H9 (cell line): ENCODE measurements at regions not wholly inside any gene's neighbourhood (a gene's known extent, or its start where the extent isn't known, plus 50 kb on each side); places are given as distances from the start of the nearest gene placed in this dataset.

ENCODE experiments used
- DNase-seq: peaks from one replicate; pipeline ENCODE4 v3.0.0-alpha.2; 2017
- H2AFZ ChIP-seq: one replicate; pipeline ENCODE4 v1.6.1; 2013; ENCODE audit warnings: mild to moderate bottlenecking, low read length, control low read depth, moderate library complexity
- H2AK5ac ChIP-seq: 2 replicates; pipeline ENCODE4 v1.6.1; 2013; ENCODE audit warnings: low read length, control low read depth, mixed read lengths; ENCODE audit not compliant: insufficient read length
- H2BK120ac ChIP-seq: one replicate; pipeline ENCODE4 v1.6.1; 2013; ENCODE audit warnings: low read depth, mild to moderate bottlenecking, low read length, control low read depth, inconsistent platforms; ENCODE audit not compliant: poor library complexity, severe bottlenecking
- H2BK12ac ChIP-seq: 2 replicates; pipeline ENCODE4 v1.6.1; 2013; ENCODE audit warnings: low read length, control low read depth, mixed read lengths, low read depth; ENCODE audit not compliant: insufficient read length
- H2BK15ac ChIP-seq: 2 replicates; pipeline ENCODE4 v1.6.1; 2013; ENCODE audit warnings: low read depth, low read length, control low read depth
- H2BK20ac ChIP-seq: one replicate; pipeline ENCODE4 v1.6.1; 2013; ENCODE audit warnings: low read depth, mild to moderate bottlenecking, low read length, control low read depth, inconsistent platforms; ENCODE audit not compliant: poor library complexity, severe bottlenecking
- H2BK5ac ChIP-seq: 2 replicates; pipeline ENCODE4 v1.6.1; 2013; ENCODE audit warnings: low read length, control low read depth, mixed read lengths; ENCODE audit not compliant: insufficient read length
- H3K14ac ChIP-seq: 2 replicates; pipeline ENCODE4 v1.6.1; 2013; ENCODE audit warnings: low read length, control low read depth; ENCODE audit not compliant: insufficient read depth
- H3K18ac ChIP-seq: 2 replicates; pipeline ENCODE4 v1.6.1; 2013; ENCODE audit warnings: low read depth, mild to moderate bottlenecking, mixed read lengths, low read length, control low read depth; ENCODE audit not compliant: insufficient read length
- H3K23ac ChIP-seq: 2 replicates; pipeline ENCODE4 v1.6.1; 2013; ENCODE audit warnings: low read length, control low read depth, mixed read lengths, low read depth; ENCODE audit not compliant: insufficient read length
- H3K23me2 ChIP-seq: 2 replicates; pipeline ENCODE4 v1.6.1; 2013; ENCODE audit warnings: low read depth, mild to moderate bottlenecking, mixed read lengths, low read length, control low read depth; ENCODE audit not compliant: insufficient read length, poor library complexity, severe bottlenecking
- H3K27ac ChIP-seq: 2 replicates; pipeline ENCODE4 v1.5.1; 2013; ENCODE audit warnings: low read length, control low read depth, mixed read lengths, low read depth; ENCODE audit not compliant: insufficient read length
- H3K27me3 ChIP-seq: 2 replicates; pipeline ENCODE4 v1.6.1; 2013; ENCODE audit warnings: low read length, control low read depth, inconsistent platforms; ENCODE audit not compliant: insufficient read depth
- H3K4ac ChIP-seq: 2 replicates; pipeline ENCODE4 v1.6.1; 2013; ENCODE audit warnings: low read depth, mild to moderate bottlenecking, control low read depth, inconsistent platforms, low read length, moderate library complexity
- H3K4me1 ChIP-seq: 2 replicates; pipeline ENCODE4 v1.6.1; 2013; ENCODE audit warnings: low read length, control low read depth, inconsistent platforms; ENCODE audit not compliant: insufficient read depth
- H3K4me2 ChIP-seq: 2 replicates; pipeline ENCODE4 v1.6.1; 2013; ENCODE audit warnings: low read length, control low read depth, mixed read lengths; ENCODE audit not compliant: insufficient read length, insufficient read depth
- H3K56ac ChIP-seq: 2 replicates; pipeline ENCODE4 v1.6.1; 2013; ENCODE audit warnings: low read depth, mild to moderate bottlenecking, mixed read lengths, low read length, control low read depth; ENCODE audit not compliant: insufficient read length
- H3K79me1 ChIP-seq: 2 replicates; pipeline ENCODE4 v1.6.1; 2013; ENCODE audit warnings: low read depth, mild to moderate bottlenecking, moderate library complexity, low read length, control low read depth, inconsistent platforms; ENCODE audit not compliant: insufficient read depth, poor library complexity, severe bottlenecking
- H3K79me2 ChIP-seq: 2 replicates; pipeline ENCODE4 v1.6.1; 2013; ENCODE audit warnings: low read length, control low read depth, inconsistent platforms; ENCODE audit not compliant: insufficient read depth
- H3K9ac ChIP-seq: 2 replicates; pipeline ENCODE4 v1.6.1; 2013; ENCODE audit warnings: low read length, control low read depth, mixed read lengths; ENCODE audit not compliant: insufficient read length; ENCODE audit errors: extremely low read depth
- H3K9me3 ChIP-seq: one replicate; pipeline ENCODE4 v1.6.1; 2013; ENCODE audit warnings: low read depth, low read length, inconsistent platforms; ENCODE audit not compliant: control insufficient read depth
- H3T11ph ChIP-seq: one replicate; pipeline ENCODE4 v1.6.1; 2013; ENCODE audit warnings: mild to moderate bottlenecking, low read length, control low read depth, inconsistent platforms
- H4K20me1 ChIP-seq: one replicate; pipeline ENCODE4 v1.6.1; 2013; ENCODE audit not compliant: control insufficient read depth, insufficient read length, insufficient read depth
- H4K5ac ChIP-seq: 2 replicates; pipeline ENCODE4 v1.6.1; 2013; ENCODE audit warnings: low read depth, mild to moderate bottlenecking, mixed read lengths, low read length, control low read depth; ENCODE audit not compliant: insufficient read length
- H4K8ac ChIP-seq: replicated peaks from 2 replicates; pipeline ENCODE4 v1.6.1; 2013; ENCODE audit warnings: low read length, control low read depth, mixed read lengths, low read depth; ENCODE audit not compliant: insufficient read length
- H4K91ac ChIP-seq: 2 replicates; pipeline ENCODE4 v1.6.1; 2013; ENCODE audit warnings: low read depth, mild to moderate bottlenecking, moderate library complexity, mixed read lengths, low read length, control low read depth; ENCODE audit not compliant: insufficient read length
- H3K27ac Mint-ChIP-seq, 3 experiments: 2 replicates in 2 of 3; 3 replicates in 1 of 3; pipeline ENCODE4 v1.8.0; 2020 to 2021; ENCODE audit warnings: mixed read lengths in 3 of 3, mild to moderate bottlenecking in 1 of 3, moderate library complexity in 1 of 3
- H3K27me3 Mint-ChIP-seq: 2 replicates; pipeline ENCODE4 v1.8.0; 2021; ENCODE audit warnings: low read depth, mild to moderate bottlenecking, moderate library complexity, mixed read lengths
- H3K36me3 Mint-ChIP-seq, 3 experiments: 2 replicates in 2 of 3; 3 replicates in 1 of 3; pipeline ENCODE4 v1.8.0; 2020 to 2021; ENCODE audit warnings: low read depth in 3 of 3, mixed read lengths in 3 of 3; ENCODE audit not compliant: insufficient read depth in 1 of 3
- H3K4me1 Mint-ChIP-seq, 2 experiments: 2 replicates each; pipeline ENCODE4 v1.8.0; 2020; ENCODE audit warnings: mixed read lengths in 2 of 2
- H3K4me3 Mint-ChIP-seq, 2 experiments: 2 replicates in 1 of 2; 3 replicates in 1 of 2; pipeline ENCODE4 v1.8.0; 2020 to 2021; ENCODE audit warnings: mild to moderate bottlenecking in 2 of 2, mixed read lengths in 2 of 2, moderate library complexity in 1 of 2
- H3K9me3 Mint-ChIP-seq, 2 experiments: 2 replicates in 1 of 2; 3 replicates in 1 of 2; pipeline ENCODE4 v1.8.0; 2020; ENCODE audit warnings: mild to moderate bottlenecking in 2 of 2, mixed read lengths in 2 of 2, moderate library complexity in 1 of 2
- WGBS: extraction: QIAGEN DNeasy Blood & Tissue Kit; methylation state at CpG from one replicate; pipeline ENCODE4 v1.1.7; 2013; ENCODE audit warnings: missing lambda C conversion rate, low lambda C conversion rate, mixed read lengths; ENCODE audit not compliant: insufficient read length; ENCODE audit errors: extremely low coverage; 5-methylcytosine and 5-hydroxymethylcytosine counted together
- TF ChIP-seq, protein P1 (sequence below): fragments of 200-600 bp; sonication (generic); conservative IDR thresholded peaks from 3 replicates; pipeline ENCODE4 v1.8.0; 2021; ENCODE audit warnings: antibody characterized with exemption, mild to moderate bottlenecking

DNA sequence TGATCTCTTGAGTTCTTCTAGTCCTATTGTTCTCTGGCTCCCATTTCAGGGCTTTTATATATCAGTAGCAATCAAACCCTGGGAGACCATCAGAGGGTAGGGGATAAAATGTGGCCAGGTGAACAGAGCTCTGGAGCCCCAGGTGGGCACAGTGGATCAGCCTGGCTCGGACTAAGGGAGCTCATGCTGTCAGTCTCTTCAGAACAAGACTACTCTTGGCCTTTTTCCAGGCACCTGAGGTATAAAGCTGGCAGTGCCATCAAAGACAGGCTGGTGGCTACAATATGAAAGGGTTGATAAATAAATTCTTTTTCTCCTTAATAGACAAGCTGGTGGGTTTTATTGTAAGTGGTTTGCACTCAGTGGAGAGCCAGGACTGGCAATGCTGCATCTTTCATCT is 160.0 kb upstream of the CCL2 start:
- peaks cover 13 to 17% of the 10 kb centered on the region in 2 experiments for H3K4me1 Mint-ChIP-seq

More for the DNA sequence above, 160.0 kb upstream of the CCL2 start:
- no peak overlapping the region for H3K27ac Mint-ChIP-seq
- H3K18ac ChIP-seq = no peak overlapping the region
- no peaks in the 10 kb centered on the region for H3K79me2 ChIP-seq
- no peak overlapping the region for H3K23ac ChIP-seq
- H4K20me1 ChIP-seq = no peaks in the 10 kb centered on the region
- no peak overlapping the region for H4K91ac ChIP-seq
- no peaks in the 10 kb centered on the region; the same call in 1 of the 2 replicates for H3K27me3 Mint-ChIP-seq
- no peak overlapping the region for H3K4me2 ChIP-seq
- no peak overlapping the region for H2AFZ ChIP-seq
- DNase-seq = no peak
- no peak overlapping the region for H3T11ph ChIP-seq
- no peaks in the 10 kb centered on the region for H3K9me3 ChIP-seq
- no peak overlapping the region for H3K27ac ChIP-seq
- H4K8ac ChIP-seq = no peak overlapping the region
- H3K27me3 ChIP-seq = no peaks in the 10 kb centered on the region
- H3K36me3 Mint-ChIP-seq = no peaks in the 10 kb centered on the region
- no peak overlapping the region for H3K4me3 Mint-ChIP-seq
- H3K23me2 ChIP-seq = no peaks in the 10 kb centered on the region
- WGBS = no CpG with 5 or more reads among the region's 1 CpG
- no peak overlapping the region for H3K56ac ChIP-seq
- H3K4ac ChIP-seq = no peak overlapping the region
- no peak overlapping the region for H4K5ac ChIP-seq
- no peak overlapping the region for H2BK15ac ChIP-seq
- no peak overlapping the region for H2AK5ac ChIP-seq
- no peaks in the 10 kb centered on the region; a peak in 2 of 5 replicates for H3K9me3 Mint-ChIP-seq
- H3K79me1 ChIP-seq = no peaks in the 10 kb centered on the region
- H2BK20ac ChIP-seq = no peak overlapping the region
- no peak overlapping the region for H2BK5ac ChIP-seq
- H3K4me1 ChIP-seq = 0 out of 2 replicates have a peak, but pooled peaks cover 4% of the 10 kb centered on the region
- H3K9ac ChIP-seq = no peak overlapping the region
- H2BK12ac ChIP-seq = no peak overlapping the region
- H2BK120ac ChIP-seq = no peak overlapping the region
- TF ChIP-seq, protein P1, sequence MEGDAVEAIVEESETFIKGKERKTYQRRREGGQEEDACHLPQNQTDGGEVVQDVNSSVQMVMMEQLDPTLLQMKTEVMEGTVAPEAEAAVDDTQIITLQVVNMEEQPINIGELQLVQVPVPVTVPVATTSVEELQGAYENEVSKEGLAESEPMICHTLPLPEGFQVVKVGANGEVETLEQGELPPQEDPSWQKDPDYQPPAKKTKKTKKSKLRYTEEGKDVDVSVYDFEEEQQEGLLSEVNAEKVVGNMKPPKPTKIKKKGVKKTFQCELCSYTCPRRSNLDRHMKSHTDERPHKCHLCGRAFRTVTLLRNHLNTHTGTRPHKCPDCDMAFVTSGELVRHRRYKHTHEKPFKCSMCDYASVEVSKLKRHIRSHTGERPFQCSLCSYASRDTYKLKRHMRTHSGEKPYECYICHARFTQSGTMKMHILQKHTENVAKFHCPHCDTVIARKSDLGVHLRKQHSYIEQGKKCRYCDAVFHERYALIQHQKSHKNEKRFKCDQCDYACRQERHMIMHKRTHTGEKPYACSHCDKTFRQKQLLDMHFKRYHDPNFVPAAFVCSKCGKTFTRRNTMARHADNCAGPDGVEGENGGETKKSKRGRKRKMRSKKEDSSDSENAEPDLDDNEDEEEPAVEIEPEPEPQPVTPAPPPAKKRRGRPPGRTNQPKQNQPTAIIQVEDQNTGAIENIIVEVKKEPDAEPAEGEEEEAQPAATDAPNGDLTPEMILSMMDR = no peak
- no peak overlapping the region for H3K14ac ChIP-seq
